ENCODE measurements at regions not wholly inside any gene's neighbourhood (a gene's known extent, or its start where the extent isn't known, plus 50 kb on each side); places are given as distances from the start of the nearest gene placed in this dataset.

DNA sequence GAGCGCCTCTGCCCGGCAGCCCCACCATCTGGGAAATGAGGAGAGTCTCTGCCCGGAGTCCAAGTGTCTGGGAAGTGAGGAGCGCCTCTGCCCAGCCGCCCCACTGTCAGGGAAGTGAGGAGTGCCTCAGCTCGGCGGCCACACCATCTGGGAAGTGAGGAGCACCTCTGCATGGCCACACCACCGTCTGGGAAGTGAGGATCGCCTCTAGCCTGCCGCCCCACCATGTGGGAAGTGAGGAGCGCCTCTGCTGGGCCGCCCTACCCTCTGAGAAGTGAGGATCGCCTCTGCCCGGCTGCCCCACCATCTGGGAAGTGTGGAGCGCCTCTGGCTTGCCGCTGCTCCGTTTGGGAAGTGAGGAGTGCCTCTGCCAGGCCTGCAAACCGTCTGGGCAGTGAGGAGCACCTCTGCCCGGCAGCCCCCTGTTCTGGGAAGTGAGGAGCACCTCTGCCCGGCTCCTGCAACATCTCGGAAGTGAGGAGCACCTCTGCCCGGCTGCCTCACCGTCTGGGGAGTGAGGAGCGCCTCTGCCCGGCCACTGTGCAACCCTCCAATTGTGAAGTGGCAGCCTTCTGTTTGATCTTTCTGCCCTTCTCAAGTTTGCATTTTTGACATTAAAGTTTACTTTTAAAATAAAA lies 60.8 kb upstream of the CEACAM21 start:
- TF ChIP-seq EZH2phosphoT487 (IDR thresholded peaks at IDR 0.05; ENCODE audit: borderline replicate concordance, low read length): no peak
- TF ChIP-seq, protein P1, sequence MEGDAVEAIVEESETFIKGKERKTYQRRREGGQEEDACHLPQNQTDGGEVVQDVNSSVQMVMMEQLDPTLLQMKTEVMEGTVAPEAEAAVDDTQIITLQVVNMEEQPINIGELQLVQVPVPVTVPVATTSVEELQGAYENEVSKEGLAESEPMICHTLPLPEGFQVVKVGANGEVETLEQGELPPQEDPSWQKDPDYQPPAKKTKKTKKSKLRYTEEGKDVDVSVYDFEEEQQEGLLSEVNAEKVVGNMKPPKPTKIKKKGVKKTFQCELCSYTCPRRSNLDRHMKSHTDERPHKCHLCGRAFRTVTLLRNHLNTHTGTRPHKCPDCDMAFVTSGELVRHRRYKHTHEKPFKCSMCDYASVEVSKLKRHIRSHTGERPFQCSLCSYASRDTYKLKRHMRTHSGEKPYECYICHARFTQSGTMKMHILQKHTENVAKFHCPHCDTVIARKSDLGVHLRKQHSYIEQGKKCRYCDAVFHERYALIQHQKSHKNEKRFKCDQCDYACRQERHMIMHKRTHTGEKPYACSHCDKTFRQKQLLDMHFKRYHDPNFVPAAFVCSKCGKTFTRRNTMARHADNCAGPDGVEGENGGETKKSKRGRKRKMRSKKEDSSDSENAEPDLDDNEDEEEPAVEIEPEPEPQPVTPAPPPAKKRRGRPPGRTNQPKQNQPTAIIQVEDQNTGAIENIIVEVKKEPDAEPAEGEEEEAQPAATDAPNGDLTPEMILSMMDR (IDR thresholded peaks at IDR 0.05; ENCODE audit: low read depth, low read length, poor library complexity, severe bottlenecking): no peak
